ENCODE measurements at regions not wholly inside any gene's neighbourhood (a gene's known extent, or its start where the extent isn't known, plus 50 kb on each side); places are given as distances from the start of the nearest gene placed in this dataset.
"Not testable (repeated sequence)": the region's sequence is repeated elsewhere in the genome, so short reads cannot be mapped to it uniquely, and the experiment has no call there.

DNA sequence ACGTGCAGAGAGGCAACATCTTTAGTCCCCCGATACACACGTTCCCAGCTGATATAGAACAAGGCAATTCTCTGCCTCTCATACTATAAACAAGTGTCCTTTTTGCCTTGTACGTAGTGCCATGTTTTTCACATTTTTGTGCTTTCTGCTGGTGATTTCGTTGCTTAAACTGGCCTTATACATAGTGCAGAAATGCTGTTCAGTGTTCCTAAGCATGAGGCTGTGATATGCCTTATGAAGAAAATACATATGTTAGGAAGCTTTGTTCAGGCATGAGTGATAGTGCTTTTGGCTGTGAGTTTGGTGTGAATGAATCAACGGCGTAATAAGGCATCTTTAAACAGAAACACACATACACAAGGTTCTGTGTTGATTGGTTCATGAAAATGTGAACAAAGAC lies 77.2 kb downstream of the KATNIP start:
- no peaks in the 10 kb centered on the region for H3K36me3 ChIP-seq (ENCODE audit: control insufficient read depth, insufficient read depth, low read length)
- no peak overlapping the region for H3K4me3 ChIP-seq (ENCODE audit: low read depth, low read length)
- H3K27me3 ChIP-seq (ENCODE audit: control insufficient read depth, insufficient read depth, low read length), result no peaks in the 10 kb centered on the region
- TF ChIP-seq, protein P1, sequence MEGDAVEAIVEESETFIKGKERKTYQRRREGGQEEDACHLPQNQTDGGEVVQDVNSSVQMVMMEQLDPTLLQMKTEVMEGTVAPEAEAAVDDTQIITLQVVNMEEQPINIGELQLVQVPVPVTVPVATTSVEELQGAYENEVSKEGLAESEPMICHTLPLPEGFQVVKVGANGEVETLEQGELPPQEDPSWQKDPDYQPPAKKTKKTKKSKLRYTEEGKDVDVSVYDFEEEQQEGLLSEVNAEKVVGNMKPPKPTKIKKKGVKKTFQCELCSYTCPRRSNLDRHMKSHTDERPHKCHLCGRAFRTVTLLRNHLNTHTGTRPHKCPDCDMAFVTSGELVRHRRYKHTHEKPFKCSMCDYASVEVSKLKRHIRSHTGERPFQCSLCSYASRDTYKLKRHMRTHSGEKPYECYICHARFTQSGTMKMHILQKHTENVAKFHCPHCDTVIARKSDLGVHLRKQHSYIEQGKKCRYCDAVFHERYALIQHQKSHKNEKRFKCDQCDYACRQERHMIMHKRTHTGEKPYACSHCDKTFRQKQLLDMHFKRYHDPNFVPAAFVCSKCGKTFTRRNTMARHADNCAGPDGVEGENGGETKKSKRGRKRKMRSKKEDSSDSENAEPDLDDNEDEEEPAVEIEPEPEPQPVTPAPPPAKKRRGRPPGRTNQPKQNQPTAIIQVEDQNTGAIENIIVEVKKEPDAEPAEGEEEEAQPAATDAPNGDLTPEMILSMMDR (IDR thresholded peaks at IDR 0.05; ENCODE audit: insufficient read depth, low read length, poor library complexity, severe bottlenecking), result no peak
- DNase-seq (ENCODE audit: low read depth), result no peak

DNA sequence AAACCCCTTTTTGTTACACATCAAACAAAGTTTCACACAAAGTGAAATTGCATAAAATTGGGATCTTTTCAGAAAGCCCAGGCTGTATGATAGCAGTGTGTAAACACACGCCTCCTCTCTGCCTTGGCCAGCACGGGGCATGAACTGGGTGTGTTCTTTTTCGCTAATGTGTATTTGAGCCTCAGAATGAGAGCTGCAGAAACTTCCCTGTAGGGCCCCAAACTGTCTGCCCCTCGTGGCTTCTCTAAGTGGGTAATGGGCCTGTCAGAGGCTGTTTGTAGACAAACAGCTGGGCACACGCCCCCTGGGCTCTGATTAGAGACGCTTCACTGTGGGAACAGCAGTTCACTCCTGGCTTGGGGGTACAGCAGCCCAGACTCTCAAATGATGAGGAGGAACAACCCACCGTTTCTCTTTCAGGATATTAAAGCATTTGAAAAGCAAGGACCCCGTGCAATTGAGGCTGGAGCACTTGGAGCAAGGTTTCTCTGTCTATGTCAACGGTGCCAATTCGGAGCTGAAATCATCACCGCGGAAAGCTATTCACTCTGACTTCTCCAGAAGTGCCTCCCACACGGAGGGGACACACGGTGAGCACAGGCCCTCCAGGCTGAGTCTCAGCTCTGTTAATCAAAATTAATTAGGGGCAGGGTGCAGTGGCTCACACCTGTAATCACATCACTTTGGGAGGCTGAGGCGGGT lies 78.4 kb downstream of the KATNIP start:
- DNase-seq (ENCODE audit: low read depth), result no peak
- no peak overlapping the region for H3K4me3 ChIP-seq (ENCODE audit: low read depth, low read length)
- TF ChIP-seq, protein P1 (IDR thresholded peaks at IDR 0.05; ENCODE audit: insufficient read depth, low read length, poor library complexity, severe bottlenecking), result no peak
- H3K27me3 ChIP-seq (ENCODE audit: control insufficient read depth, insufficient read depth, low read length), result no peaks in the 10 kb centered on the region
- H3K36me3 ChIP-seq (ENCODE audit: control insufficient read depth, insufficient read depth, low read length), result peaks cover 2% of the 10 kb centered on the region

DNA sequence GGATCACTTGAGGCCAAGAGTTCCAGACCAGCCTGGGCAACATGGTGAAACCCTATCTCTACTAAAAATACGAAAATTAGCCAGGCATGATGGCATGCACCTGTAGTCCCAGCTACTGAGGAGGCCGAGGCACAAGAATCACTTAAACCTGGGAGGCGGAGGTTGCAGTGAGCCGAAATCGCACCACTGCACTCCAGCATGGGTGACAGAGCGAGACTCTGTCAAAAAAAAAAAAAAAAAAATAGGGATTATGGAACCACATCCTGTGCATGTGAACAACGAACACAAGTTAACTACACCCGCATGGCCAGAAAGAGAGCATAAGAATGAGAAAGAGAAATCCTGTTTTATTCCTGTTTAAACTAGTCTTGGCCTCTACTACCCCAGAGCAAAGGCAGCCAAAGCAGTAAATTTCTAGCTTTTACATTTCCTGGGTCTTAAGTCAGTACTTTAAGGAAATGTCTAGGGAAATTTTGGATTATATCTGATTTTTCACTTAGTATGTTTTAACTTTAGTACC lies 79.1 kb downstream of the KATNIP start:
- H3K4me3 ChIP-seq (ENCODE audit: low read depth, low read length); H3K27me3 ChIP-seq (ENCODE audit: control insufficient read depth, insufficient read depth, low read length); DNase-seq (ENCODE audit: low read depth); H3K36me3 ChIP-seq (ENCODE audit: control insufficient read depth, insufficient read depth, low read length): not testable (repeated sequence)

DNA sequence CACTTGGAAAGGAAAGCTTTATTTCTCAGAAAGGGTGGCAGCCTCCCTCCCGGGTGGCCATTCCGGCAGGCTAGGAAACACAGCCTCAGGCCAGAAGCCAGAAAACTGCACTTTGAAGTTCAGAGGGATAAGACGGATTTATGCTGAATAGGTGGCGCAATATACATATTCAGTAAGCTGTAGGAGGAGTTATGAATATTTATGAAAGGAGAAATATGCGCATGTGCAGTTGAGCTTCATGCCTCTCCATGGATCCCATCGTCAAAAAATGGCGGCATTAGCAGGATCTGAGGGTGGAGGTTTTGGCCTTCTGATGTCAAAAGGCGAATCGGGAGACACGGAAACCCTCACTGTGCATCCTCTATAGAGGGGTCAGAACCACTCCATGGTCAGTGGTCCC lies 82.3 kb downstream of the KATNIP start:
- no peak for DNase-seq (ENCODE audit: low read depth)
- H3K4me3 ChIP-seq (ENCODE audit: low read depth, low read length), result no peak overlapping the region
- no peaks in the 10 kb centered on the region for H3K27me3 ChIP-seq (ENCODE audit: control insufficient read depth, insufficient read depth, low read length)
- TF ChIP-seq, protein P1 (IDR thresholded peaks at IDR 0.05; ENCODE audit: insufficient read depth, low read length, poor library complexity, severe bottlenecking), result no peak
- peaks cover 2% of the 10 kb centered on the region for H3K36me3 ChIP-seq (ENCODE audit: control insufficient read depth, insufficient read depth, low read length)

DNA sequence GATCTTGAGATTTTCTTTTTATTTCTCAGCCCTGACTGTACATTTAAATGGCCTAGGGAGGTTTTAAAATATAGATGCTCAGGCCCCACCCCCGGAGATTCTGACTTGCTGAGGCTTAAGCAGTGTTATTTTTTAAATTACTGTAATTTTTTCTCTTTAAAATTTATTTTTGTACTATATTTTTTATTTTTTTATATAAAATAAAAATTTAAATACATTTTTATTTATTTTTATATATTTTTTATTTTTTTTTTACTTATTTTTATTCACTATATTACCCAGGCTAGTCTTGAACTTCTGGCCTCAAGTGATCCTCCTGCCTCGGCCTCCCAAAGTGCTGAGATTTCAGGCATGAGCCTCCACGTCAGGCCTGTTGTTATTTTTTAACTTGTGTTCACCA lies 83.3 kb downstream of the KATNIP start:
- Histone ChIP-seq H3K36me3 (ENCODE audit: control insufficient read depth, insufficient read depth, low read length) (peaks cover 2% of the 10 kb centered on the region), H3K27me3 (ENCODE audit: control insufficient read depth, insufficient read depth, low read length) (no peaks in the 10 kb centered on the region), H3K4me3 (ENCODE audit: low read depth, low read length) (no peak overlapping the region)
- TF ChIP-seq, protein P1 (IDR thresholded peaks at IDR 0.05; ENCODE audit: insufficient read depth, low read length, poor library complexity, severe bottlenecking), result no peak
- no peak for DNase-seq (ENCODE audit: low read depth)

DNA sequence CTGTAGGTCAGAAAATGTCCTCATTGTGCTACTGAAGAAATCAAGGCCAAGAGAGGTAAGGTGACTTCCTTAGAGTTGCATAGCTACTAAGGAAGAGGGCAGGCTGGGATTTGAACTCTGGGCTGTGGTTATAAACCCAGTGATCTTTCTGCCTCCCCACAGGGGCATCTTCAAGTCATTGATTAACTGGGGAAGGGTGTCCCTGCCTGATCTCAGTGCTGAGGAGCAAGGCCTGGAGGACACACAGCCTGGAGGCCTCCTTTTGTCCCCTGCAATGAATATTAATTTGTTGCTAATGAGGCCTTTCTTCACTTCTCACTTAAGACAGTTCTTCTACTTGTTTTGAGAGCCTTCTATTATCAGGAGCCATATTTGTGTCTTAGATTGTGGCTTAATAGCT lies 83.8 kb downstream of the KATNIP start:
- H3K27me3 ChIP-seq (ENCODE audit: control insufficient read depth, insufficient read depth, low read length), result no peaks in the 10 kb centered on the region
- no peak overlapping the region for H3K4me3 ChIP-seq (ENCODE audit: low read depth, low read length)
- TF ChIP-seq, protein P1 (IDR thresholded peaks at IDR 0.05; ENCODE audit: insufficient read depth, low read length, poor library complexity, severe bottlenecking), result no peak
- no peak for DNase-seq (ENCODE audit: low read depth)
- peaks cover 2% of the 10 kb centered on the region for H3K36me3 ChIP-seq (ENCODE audit: control insufficient read depth, insufficient read depth, low read length)

Data from kidney epithelial cell (primary cell).